Ureter (tissue), 1 donor: ENCODE measurements at regions not wholly inside any gene's neighbourhood (a gene's known extent, or its start where the extent isn't known, plus 50 kb on each side); places are given as distances from the start of the nearest gene placed in this dataset.

Experiments used
- DNase-seq: peaks from one replicate; pipeline ENCODE4 v3.0.0-alpha.2; 2020; ENCODE audit warnings: low spot score
- donor health status: DM: yes; HTN: yes; CAD: no.

GRCh38 chr1:216820345-216820744, 97.1 kb upstream of the ESRRG start:
- DNase-seq, result no peak

- no peak for DNase-seq
Measured at GRCh38 chr1:216818284-216818683, 95.1 kb upstream of the ESRRG start.

GRCh38 chr1:216815260-216816131, 92.3 kb upstream of the ESRRG start:
- no peak for DNase-seq

GRCh38 chr1:216814576-216815259, 91.5 kb upstream of the ESRRG start:
- no peak for DNase-seq

GRCh38 chr1:216812966-216813365, 89.7 kb upstream of the ESRRG start:
- no peak for DNase-seq

GRCh38 chr1:216809649-216810048, 86.4 kb upstream of the ESRRG start:
- no peak for DNase-seq

- no peak for DNase-seq
Measured at GRCh38 chr1:216807696-216808095, 84.5 kb upstream of the ESRRG start.

- no peak for DNase-seq
Measured at GRCh38 chr1:216805953-216806352, 82.7 kb upstream of the ESRRG start.

- DNase-seq, result no peak
Measured at GRCh38 chr1:216805233-216805632, 82.0 kb upstream of the ESRRG start.

GRCh38 chr1:216804111-216804510, 80.9 kb upstream of the ESRRG start:
- no peak for DNase-seq

GRCh38 chr1:216794586-216794985, 71.4 kb upstream of the ESRRG start:
- no peak for DNase-seq

- DNase-seq, result no peak
Measured at GRCh38 chr1:216793973-216794372, 70.7 kb upstream of the ESRRG start.

GRCh38 chr1:216793303-216793702, 70.1 kb upstream of the ESRRG start:
- no peak for DNase-seq

- no peak for DNase-seq
Measured at GRCh38 chr1:216788671-216789070, 65.4 kb upstream of the ESRRG start.

GRCh38 chr1:216785737-216786136, 62.5 kb upstream of the ESRRG start:
- DNase-seq, result no peak

- no peak for DNase-seq
Measured at GRCh38 chr1:216785221-216785620, 62.0 kb upstream of the ESRRG start.

- no peak for DNase-seq
Measured at GRCh38 chr1:216779686-216780085, 56.5 kb upstream of the ESRRG start.

GRCh38 chr1:216778737-216779136, 55.5 kb upstream of the ESRRG start:
- no peak for DNase-seq

GRCh38 chr1:216777148-216777547, 53.9 kb upstream of the ESRRG start:
- DNase-seq, result no peak
